BLaER1 treated with 17β-estradiol and CSF1 and Interleukin-3, amounts not matched to agents 10 nM and 100 nM (cell line): ENCODE measurements at regions not wholly inside any gene's neighbourhood (a gene's known extent, or its start where the extent isn't known, plus 50 kb on each side); places are given as distances from the start of the nearest gene placed in this dataset.

ENCODE experiments used
- H3K27ac ChIP-seq, 11 experiments: shearing (Covaris generic); formaldehyde crosslinking; 2 replicates each; pipeline ENCODE4 v1.8.1; 2022
- H3K27me3 ChIP-seq, 11 experiments: shearing (Covaris generic); formaldehyde crosslinking; 2 replicates each; pipeline ENCODE4 v1.8.1; 2022
- H3K36me3 ChIP-seq, 11 experiments: shearing (Covaris generic); formaldehyde crosslinking; 2 replicates each; pipeline ENCODE4 v1.8.1; 2022
- H3K4me1 ChIP-seq, 10 experiments: shearing (Covaris generic); formaldehyde crosslinking; 2 replicates each; pipeline ENCODE4 v1.8.1; 2022
- H3K4me2 ChIP-seq, 11 experiments: shearing (Covaris generic); formaldehyde crosslinking; 2 replicates each; pipeline ENCODE4 v1.8.1; 2022
- H3K4me3 ChIP-seq, 10 experiments: shearing (Covaris generic); formaldehyde crosslinking; 2 replicates each; pipeline ENCODE4 v1.8.1; 2022
- H3K9ac ChIP-seq, 11 experiments: shearing (Covaris generic); formaldehyde crosslinking; 2 replicates each; pipeline ENCODE4 v1.8.1; 2022
- H3K9me3 ChIP-seq, 11 experiments: shearing (Covaris generic); formaldehyde crosslinking; replicated peaks in 1 of 11; 2 replicates each; pipeline ENCODE4 v1.8.1; 2022
- H4K20me1 ChIP-seq, 11 experiments: shearing (Covaris generic); formaldehyde crosslinking; 2 replicates each; pipeline ENCODE4 v1.8.1; 2022
- Cebpa-rat ChIP-seq, 11 experiments: shearing (Covaris generic); IDR thresholded peaks; 2 replicates each; pipeline ENCODE4 v1.8.1; 2022

GRCh38 chr18:50457639-50458038 is 82.8 kb downstream of the SKA1 start:
- Histone ChIP-seq H3K9me3 (no peaks in the 10 kb centered on the region), H3K27me3 (no peaks in the 10 kb centered on the region), H3K4me3 (no peak overlapping the region), H3K27ac (no peak overlapping the region), H3K36me3 (no peaks in the 10 kb centered on the region), H3K9ac (no peak overlapping the region), H3K4me2 (no peak overlapping the region), H3K4me1 (peaks cover 7 to 23% (median 16%) of the 10 kb centered on the region in 10 experiments), H4K20me1 (no peaks in the 10 kb centered on the region)
- no peak for TF ChIP-seq Cebpa-rat (IDR thresholded peaks at IDR 0.05)

GRCh38 chr18:50458366-50458765 is 83.5 kb downstream of the SKA1 start:
- no peak for TF ChIP-seq Cebpa-rat (IDR thresholded peaks at IDR 0.05)
- H4K20me1 ChIP-seq = no peaks in the 10 kb centered on the region
- no peaks in the 10 kb centered on the region for H3K9me3 ChIP-seq
- no peak overlapping the region for H3K9ac ChIP-seq
- no peaks in the 10 kb centered on the region for H3K36me3 ChIP-seq
- H3K4me3 ChIP-seq = no peak overlapping the region
- H3K27me3 ChIP-seq = no peaks in the 10 kb centered on the region
- peaks cover 13 to 29% (median 22%) of the 10 kb centered on the region in 10 experiments for H3K4me1 ChIP-seq
- no peak overlapping the region for H3K4me2 ChIP-seq
- no peak overlapping the region for H3K27ac ChIP-seq

GRCh38 chr18:50458796-50459195 is 84.0 kb downstream of the SKA1 start:
- Histone ChIP-seq H3K27me3 (no peaks in the 10 kb centered on the region), H3K4me2 (no peak overlapping the region), H4K20me1 (no peaks in the 10 kb centered on the region), H3K9ac (no peak overlapping the region), H3K36me3 (no peaks in the 10 kb centered on the region), H3K27ac (no peak overlapping the region), H3K9me3 (no peaks in the 10 kb centered on the region), H3K4me1 (peaks cover 14 to 33% (median 24%) of the 10 kb centered on the region in 10 experiments), H3K4me3 (no peak overlapping the region)
- TF ChIP-seq Cebpa-rat (IDR thresholded peaks at IDR 0.05) = no peak

GRCh38 chr18:50460062-50460461 is 85.2 kb downstream of the SKA1 start:
- TF ChIP-seq Cebpa-rat (IDR thresholded peaks at IDR 0.05) = no peak
- no peak overlapping the region for H3K4me3 ChIP-seq
- H3K36me3 ChIP-seq = no peaks in the 10 kb centered on the region
- H3K9me3 ChIP-seq = no peaks in the 10 kb centered on the region
- H4K20me1 ChIP-seq = no peaks in the 10 kb centered on the region
- peaks cover 14 to 34% (median 30%) of the 10 kb centered on the region in 10 experiments for H3K4me1 ChIP-seq
- H3K27ac ChIP-seq = no peak overlapping the region
- no peak overlapping the region for H3K4me2 ChIP-seq
- no peak overlapping the region for H3K9ac ChIP-seq
- no peaks in the 10 kb centered on the region for H3K27me3 ChIP-seq

GRCh38 chr18:50460716-50461115 is 85.9 kb downstream of the SKA1 start:
- H3K27me3 ChIP-seq = no peaks in the 10 kb centered on the region
- TF ChIP-seq Cebpa-rat (IDR thresholded peaks at IDR 0.05) = no peak
- no peaks in the 10 kb centered on the region for H4K20me1 ChIP-seq
- H3K9ac ChIP-seq = no peak overlapping the region
- H3K9me3 ChIP-seq = 0 out of 22 replicates have a peak, but pooled peaks cover 0 to 5% (median 0%) of the 10 kb centered on the region in 11 experiments
- no peak overlapping the region for H3K27ac ChIP-seq
- H3K4me2 ChIP-seq = peak overlapping the region in 1 of 11 experiments; percentile 69; a peak in 2 of 22 replicates
- H3K4me1 ChIP-seq = peaks cover 14 to 40% (median 36%) of the 10 kb centered on the region in 10 experiments
- no peaks in the 10 kb centered on the region for H3K36me3 ChIP-seq
- H3K4me3 ChIP-seq = no peak overlapping the region

- TF ChIP-seq Cebpa-rat (IDR thresholded peaks at IDR 0.05) = no peak
- Histone ChIP-seq H3K36me3 (no peaks in the 10 kb centered on the region), H3K27ac (peak overlapping the region in 5 of 11 experiments; percentile 67 to 83 (median 80); a peak in 6 of 22 replicates), H3K9ac (no peak overlapping the region), H4K20me1 (no peaks in the 10 kb centered on the region), H3K27me3 (no peaks in the 10 kb centered on the region), H3K4me1 (peaks cover 14 to 42% (median 36%) of the 10 kb centered on the region in 10 experiments), H3K9me3 (0 out of 22 replicates have a peak, but pooled peaks cover 0 to 5% (median 0%) of the 10 kb centered on the region in 11 experiments), H3K4me2 (peak overlapping the region in 7 of 11 experiments; percentile 67 to 92 (median 77); a peak in 11 of 22 replicates), H3K4me3 (no peak overlapping the region)
Measured at GRCh38 chr18:50461251-50461650, 86.4 kb downstream of the SKA1 start.

- no peaks in the 10 kb centered on the region for H3K27me3 ChIP-seq
- peaks cover 14 to 42% (median 36%) of the 10 kb centered on the region in 10 experiments for H3K4me1 ChIP-seq
- no peak for TF ChIP-seq Cebpa-rat (IDR thresholded peaks at IDR 0.05)
- H3K9ac ChIP-seq = no peak overlapping the region
- H3K9me3 ChIP-seq = peaks cover 0 to 7% (median 0%) of the 10 kb centered on the region in 11 experiments; a peak in 1 of 22 replicates
- H3K4me2 ChIP-seq = peak overlapping the region in 6 of 11 experiments; percentile 24 to 60 (median 38); a peak in 10 of 22 replicates
- no peaks in the 10 kb centered on the region for H3K36me3 ChIP-seq
- no peak overlapping the region for H3K4me3 ChIP-seq
- H4K20me1 ChIP-seq = no peaks in the 10 kb centered on the region
- peak overlapping the region in 1 of 11 experiments; percentile 11; a peak in 1 of 22 replicates for H3K27ac ChIP-seq
Measured at GRCh38 chr18:50465211-50466153, 90.6 kb downstream of the SKA1 start.

- Histone ChIP-seq H3K36me3 (no peaks in the 10 kb centered on the region), H4K20me1 (no peaks in the 10 kb centered on the region), H3K4me1 (peaks cover 14 to 36% (median 29%) of the 10 kb centered on the region in 10 experiments), H3K27me3 (no peaks in the 10 kb centered on the region), H3K4me2 (no peak overlapping the region), H3K9me3 (peaks cover 0 to 7% (median 0%) of the 10 kb centered on the region in 11 experiments; a peak in 1 of 22 replicates), H3K27ac (no peak overlapping the region), H3K9ac (no peak overlapping the region), H3K4me3 (no peak overlapping the region)
- TF ChIP-seq Cebpa-rat (IDR thresholded peaks at IDR 0.05) = no peak
Measured at GRCh38 chr18:50466634-50467033, 91.8 kb downstream of the SKA1 start.

GRCh38 chr18:50468807-50469206 is 91.1 kb upstream of the MAPK4 start:
- no peak for TF ChIP-seq Cebpa-rat (IDR thresholded peaks at IDR 0.05)

More at GRCh38 chr18:50468807-50469206, 91.1 kb upstream of the MAPK4 start:
- H3K9ac ChIP-seq = no peak overlapping the region
- H3K4me3 ChIP-seq = no peak overlapping the region
- H3K27me3 ChIP-seq = no peaks in the 10 kb centered on the region
- peaks cover 0 to 17% (median 11%) of the 10 kb centered on the region in 10 experiments; a peak in 11 of 20 replicates for H3K4me1 ChIP-seq
- no peak overlapping the region for H3K4me2 ChIP-seq
- H3K27ac ChIP-seq = no peak overlapping the region
- H4K20me1 ChIP-seq = no peaks in the 10 kb centered on the region
- peaks cover 0 to 7% (median 0%) of the 10 kb centered on the region in 11 experiments; a peak in 1 of 22 replicates for H3K9me3 ChIP-seq
- no peaks in the 10 kb centered on the region for H3K36me3 ChIP-seq
